ENCODE measurements at regions not wholly inside any gene's neighbourhood (a gene's known extent, or its start where the extent isn't known, plus 50 kb on each side); places are given as distances from the start of the nearest gene placed in this dataset.

DNA sequence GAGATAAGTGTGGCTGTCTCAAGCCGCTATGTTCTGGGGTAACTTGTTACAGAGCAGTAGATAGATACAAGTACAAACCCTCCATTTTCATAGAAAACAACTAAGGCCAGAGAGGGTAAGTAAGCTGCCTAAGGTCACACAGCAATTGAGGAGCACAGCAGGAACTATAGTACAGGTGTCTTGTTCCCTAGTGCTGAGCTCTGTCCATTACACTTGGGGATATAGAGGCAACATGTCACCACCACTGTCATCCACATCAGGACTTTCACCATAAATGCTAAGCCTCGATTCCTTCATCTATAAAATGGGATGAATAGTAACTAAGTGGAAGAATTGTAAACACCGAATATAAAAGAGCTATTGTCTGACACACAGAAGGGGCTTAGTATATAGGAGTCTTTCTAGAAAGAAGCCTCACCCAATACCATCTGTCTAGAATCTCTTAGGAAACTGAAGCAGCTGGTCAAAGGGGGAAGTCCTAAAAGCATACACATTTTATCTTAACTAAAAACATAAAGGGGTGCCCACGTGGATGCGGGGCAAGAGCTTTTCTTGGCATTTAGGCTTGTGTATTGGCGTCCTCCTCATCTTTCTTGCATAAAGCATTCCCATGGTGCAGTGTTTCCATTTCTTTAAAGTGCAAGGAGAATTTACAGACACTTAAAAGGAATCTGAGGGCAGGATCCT is 93.8 kb upstream of the ALX4 start:
- TF ChIP-seq, protein P1, sequence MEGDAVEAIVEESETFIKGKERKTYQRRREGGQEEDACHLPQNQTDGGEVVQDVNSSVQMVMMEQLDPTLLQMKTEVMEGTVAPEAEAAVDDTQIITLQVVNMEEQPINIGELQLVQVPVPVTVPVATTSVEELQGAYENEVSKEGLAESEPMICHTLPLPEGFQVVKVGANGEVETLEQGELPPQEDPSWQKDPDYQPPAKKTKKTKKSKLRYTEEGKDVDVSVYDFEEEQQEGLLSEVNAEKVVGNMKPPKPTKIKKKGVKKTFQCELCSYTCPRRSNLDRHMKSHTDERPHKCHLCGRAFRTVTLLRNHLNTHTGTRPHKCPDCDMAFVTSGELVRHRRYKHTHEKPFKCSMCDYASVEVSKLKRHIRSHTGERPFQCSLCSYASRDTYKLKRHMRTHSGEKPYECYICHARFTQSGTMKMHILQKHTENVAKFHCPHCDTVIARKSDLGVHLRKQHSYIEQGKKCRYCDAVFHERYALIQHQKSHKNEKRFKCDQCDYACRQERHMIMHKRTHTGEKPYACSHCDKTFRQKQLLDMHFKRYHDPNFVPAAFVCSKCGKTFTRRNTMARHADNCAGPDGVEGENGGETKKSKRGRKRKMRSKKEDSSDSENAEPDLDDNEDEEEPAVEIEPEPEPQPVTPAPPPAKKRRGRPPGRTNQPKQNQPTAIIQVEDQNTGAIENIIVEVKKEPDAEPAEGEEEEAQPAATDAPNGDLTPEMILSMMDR (IDR thresholded peaks at IDR 0.05) = no peak
- TF ChIP-seq POLR2A (IDR thresholded peaks at IDR 0.05) = no peak
